ENCODE measurements at regions not wholly inside any gene's neighbourhood (a gene's known extent, or its start where the extent isn't known, plus 50 kb on each side); places are given as distances from the start of the nearest gene placed in this dataset.
"Not testable (repeated sequence)": the region's sequence is repeated elsewhere in the genome, so short reads cannot be mapped to it uniquely, and the experiment has no call there.

GRCh38 chr3:94799420-94800060 lies 736.7 kb downstream of the NSUN3 start:
- H3K27ac ChIP-seq, result no peak overlapping the region
- no peak for TF ChIP-seq ZFX (IDR thresholded peaks at IDR 0.05)

DNA sequence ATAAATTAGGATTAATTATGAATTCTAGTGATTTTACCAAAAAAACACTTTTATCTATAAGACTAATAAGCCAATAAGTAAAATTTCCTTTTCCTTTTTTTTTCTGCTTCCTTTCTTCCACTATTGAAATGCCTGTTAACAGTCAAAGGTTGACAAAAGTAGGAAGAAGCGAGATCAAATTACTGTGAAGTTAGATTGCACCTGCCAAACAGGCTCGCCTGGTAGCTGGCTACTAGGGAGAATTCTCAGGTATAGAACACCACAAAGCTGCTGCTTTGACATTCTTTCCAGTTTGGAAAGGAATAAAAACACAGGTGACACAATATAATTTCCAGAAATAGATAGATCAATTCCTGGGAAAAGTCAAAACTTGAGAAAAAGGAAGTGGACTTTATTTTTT lies 749.0 kb downstream of the NSUN3 start:
- TF ChIP-seq, protein P1, sequence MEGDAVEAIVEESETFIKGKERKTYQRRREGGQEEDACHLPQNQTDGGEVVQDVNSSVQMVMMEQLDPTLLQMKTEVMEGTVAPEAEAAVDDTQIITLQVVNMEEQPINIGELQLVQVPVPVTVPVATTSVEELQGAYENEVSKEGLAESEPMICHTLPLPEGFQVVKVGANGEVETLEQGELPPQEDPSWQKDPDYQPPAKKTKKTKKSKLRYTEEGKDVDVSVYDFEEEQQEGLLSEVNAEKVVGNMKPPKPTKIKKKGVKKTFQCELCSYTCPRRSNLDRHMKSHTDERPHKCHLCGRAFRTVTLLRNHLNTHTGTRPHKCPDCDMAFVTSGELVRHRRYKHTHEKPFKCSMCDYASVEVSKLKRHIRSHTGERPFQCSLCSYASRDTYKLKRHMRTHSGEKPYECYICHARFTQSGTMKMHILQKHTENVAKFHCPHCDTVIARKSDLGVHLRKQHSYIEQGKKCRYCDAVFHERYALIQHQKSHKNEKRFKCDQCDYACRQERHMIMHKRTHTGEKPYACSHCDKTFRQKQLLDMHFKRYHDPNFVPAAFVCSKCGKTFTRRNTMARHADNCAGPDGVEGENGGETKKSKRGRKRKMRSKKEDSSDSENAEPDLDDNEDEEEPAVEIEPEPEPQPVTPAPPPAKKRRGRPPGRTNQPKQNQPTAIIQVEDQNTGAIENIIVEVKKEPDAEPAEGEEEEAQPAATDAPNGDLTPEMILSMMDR (conservative IDR thresholded peaks at IDR 0.05), result no peak
- TF ChIP-seq ZFX (IDR thresholded peaks at IDR 0.05), result no peak
- H3K27ac ChIP-seq, result no peak overlapping the region

DNA sequence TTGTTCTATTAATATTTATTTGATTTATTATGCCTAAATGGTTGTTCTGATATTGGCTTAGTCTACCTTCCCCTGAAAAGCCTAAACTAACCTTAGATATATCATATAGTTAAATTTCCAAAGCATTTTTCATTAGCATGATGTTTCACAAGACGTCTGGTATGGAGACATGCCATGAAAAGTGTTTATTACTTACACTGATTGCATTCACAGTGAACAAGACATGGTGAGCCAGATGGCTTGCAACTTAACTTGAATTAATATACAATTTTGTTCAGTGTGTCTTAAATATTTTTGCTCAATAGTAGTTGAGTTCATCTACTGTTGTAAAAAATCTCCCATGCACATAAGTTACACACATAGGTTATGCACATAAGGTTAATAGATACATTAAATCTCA lies 758.4 kb downstream of the NSUN3 start:
- H3K27ac ChIP-seq, result no peak overlapping the region
- TF ChIP-seq, protein P1 (conservative IDR thresholded peaks at IDR 0.05), result no peak
- TF ChIP-seq ZFX (IDR thresholded peaks at IDR 0.05), result no peak

DNA sequence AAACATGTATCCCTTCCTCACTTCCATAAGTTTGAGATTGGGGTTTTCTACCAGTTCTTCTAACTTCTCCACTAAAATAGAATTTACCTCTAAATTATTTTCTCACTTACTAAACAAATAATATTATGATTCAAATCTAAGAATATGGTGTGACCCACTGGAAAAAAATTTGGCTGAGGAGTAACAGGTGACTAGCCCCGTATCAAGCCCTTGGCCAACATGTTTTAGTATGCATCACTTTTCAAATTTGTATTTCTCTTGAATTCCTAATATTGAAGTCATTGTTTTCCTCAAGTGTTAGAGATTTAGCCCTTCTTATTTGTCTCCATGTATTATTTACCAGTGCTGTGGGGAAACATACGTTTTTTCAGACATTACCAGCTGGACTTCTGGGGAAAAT lies 759.4 kb downstream of the NSUN3 start:
- TF ChIP-seq ZFX (IDR thresholded peaks at IDR 0.05), result no peak
- TF ChIP-seq, protein P1 (conservative IDR thresholded peaks at IDR 0.05), result no peak
- H3K27ac ChIP-seq, result no peak overlapping the region

DNA sequence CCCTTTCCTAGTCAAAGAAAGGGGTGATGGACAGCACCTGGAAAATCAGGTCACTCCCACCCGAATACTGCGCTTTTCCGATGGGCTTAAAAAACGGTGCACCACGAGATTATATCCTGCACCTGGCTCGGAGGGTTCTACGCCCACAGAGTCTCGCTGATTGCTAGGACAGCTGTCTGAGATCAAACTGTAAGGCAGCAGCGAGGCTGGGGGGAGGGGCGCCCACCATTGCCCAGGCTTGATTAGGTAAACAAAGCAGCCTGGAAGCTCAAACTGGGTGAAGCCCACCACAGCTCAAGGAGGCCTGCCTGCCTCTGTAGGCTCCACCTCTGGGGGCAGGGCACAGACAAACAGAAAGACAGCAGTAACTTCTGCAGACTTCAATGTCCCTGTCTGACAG lies 783.4 kb downstream of the NSUN3 start:
- H3K27ac ChIP-seq, result not testable (repeated sequence)

DNA sequence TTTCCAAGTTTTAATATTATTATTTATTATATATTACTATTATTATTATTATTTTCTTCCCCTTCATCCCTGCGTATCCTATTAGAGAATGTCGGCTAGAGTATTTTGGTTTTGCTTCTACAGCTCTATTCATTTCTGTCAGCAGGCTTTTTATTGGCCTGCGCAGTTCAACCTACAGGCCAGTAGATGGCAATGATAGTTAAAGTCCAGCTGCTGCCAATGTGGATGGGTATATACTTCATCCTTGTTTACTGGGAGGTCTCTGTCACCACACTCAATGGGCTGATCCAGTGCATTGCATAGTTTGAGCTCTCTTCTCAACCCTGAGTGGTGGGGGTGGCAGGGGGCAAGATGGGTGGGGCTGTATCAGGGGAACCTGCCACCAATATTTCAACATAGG lies 799.8 kb downstream of the NSUN3 start:
- no peak overlapping the region for H3K27ac ChIP-seq

DNA sequence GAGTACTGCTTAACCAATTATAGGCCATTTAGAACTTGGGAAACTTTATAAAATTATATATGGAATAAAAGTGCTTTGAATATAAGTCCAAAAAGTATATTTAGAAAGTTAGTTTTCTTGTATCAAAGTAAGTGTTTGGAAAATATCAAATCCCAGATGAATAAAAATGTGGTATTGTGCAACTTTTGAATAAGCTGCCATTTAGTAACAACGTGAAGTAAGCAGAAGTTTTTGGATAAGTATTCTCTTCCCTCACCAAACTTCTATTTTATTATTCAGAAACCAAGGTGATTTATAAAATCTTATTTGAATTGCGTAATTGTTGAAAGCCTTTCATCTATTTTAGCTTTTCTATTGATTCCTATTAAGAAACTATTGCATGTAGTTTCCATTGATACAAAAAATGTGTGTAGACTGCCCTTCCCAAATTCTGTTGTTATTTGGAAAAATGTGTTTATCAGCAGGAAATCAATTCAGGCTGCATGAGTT lies 806.2 kb downstream of the NSUN3 start:
- TF ChIP-seq, protein P1 (conservative IDR thresholded peaks at IDR 0.05), result no peak
- no peak for TF ChIP-seq ZFX (IDR thresholded peaks at IDR 0.05)
- H3K27ac ChIP-seq, result no peak overlapping the region

More for the DNA sequence above, 799.8 kb downstream of the NSUN3 start:
- no peak for TF ChIP-seq ZFX (IDR thresholded peaks at IDR 0.05)
- TF ChIP-seq, protein P1 (conservative IDR thresholded peaks at IDR 0.05), result peak; percentile 69

DNA sequence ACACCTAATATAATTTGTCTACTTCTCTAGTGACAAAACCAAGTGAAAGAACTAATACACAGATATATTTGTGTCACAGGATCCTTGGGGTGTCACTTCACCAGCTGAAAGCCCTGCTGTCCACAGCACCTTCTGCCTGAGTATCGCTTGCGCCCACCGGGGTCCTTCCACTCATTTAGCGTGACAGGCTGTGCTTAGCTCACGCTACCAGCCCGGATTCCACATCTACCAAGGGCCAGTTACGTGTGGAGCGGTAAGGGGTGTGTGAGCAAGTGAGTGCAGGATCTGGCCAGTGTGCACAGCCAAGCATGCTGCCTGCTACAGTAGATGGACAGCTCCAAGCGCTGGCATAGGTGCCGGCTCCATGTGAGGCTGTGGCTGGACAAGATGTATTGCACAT lies 810.9 kb downstream of the NSUN3 start:
- no peak overlapping the region for H3K27ac ChIP-seq
- TF ChIP-seq, protein P1 (conservative IDR thresholded peaks at IDR 0.05), result no peak
- TF ChIP-seq ZFX (IDR thresholded peaks at IDR 0.05), result no peak

Measured in C4-2B (cell line).